HG03378 (cell line): ENCODE measurements at regions not wholly inside any gene's neighbourhood (a gene's known extent, or its start where the extent isn't known, plus 50 kb on each side); places are given as distances from the start of the nearest gene placed in this dataset.

ENCODE experiments used
- ATAC-seq: cut with Tn5 transposase; IDR thresholded peaks from one replicate; pipeline ENCODE4 v1.9.1; 2021; ENCODE audit warnings: mild to moderate bottlenecking, moderate library complexity; ENCODE audit not compliant: unreplicated experiment

GRCh38 chr7:142380069-142380468, 122.2 kb upstream of the PRSS58 start:
- ATAC-seq, result no peak

- no peak for ATAC-seq
Observed at GRCh38 chr7:142379201-142379885, 121.5 kb upstream of the PRSS58 start.

- ATAC-seq, result no peak
Observed at GRCh38 chr7:142377567-142377966, 119.7 kb upstream of the PRSS58 start.

GRCh38 chr7:142376356-142376997, 118.6 kb upstream of the PRSS58 start:
- ATAC-seq, result no peak

GRCh38 chr7:142375710-142376313, 118.0 kb upstream of the PRSS58 start:
- no peak for ATAC-seq

GRCh38 chr7:142372727-142373126, 114.9 kb upstream of the PRSS58 start:
- ATAC-seq, result no peak

- ATAC-seq, result no peak
Observed at GRCh38 chr7:142371586-142372377, 113.9 kb upstream of the PRSS58 start.

GRCh38 chr7:142365410-142365842, 107.6 kb upstream of the PRSS58 start:
- ATAC-seq, result no peak

GRCh38 chr7:142364551-142364950, 106.7 kb upstream of the PRSS58 start:
- no peak for ATAC-seq

GRCh38 chr7:142362349-142362748, 104.5 kb upstream of the PRSS58 start:
- no peak for ATAC-seq

GRCh38 chr7:142359694-142360279, 101.9 kb upstream of the PRSS58 start:
- ATAC-seq, result no peak

GRCh38 chr7:142357953-142358520, 100.2 kb upstream of the PRSS58 start:
- ATAC-seq, result peak; percentile 89

GRCh38 chr7:142356166-142356565, 98.3 kb upstream of the PRSS58 start:
- ATAC-seq, result no peak

- no peak for ATAC-seq
Observed at GRCh38 chr7:142355328-142355727, 97.5 kb upstream of the PRSS58 start.

- no peak for ATAC-seq
Observed at GRCh38 chr7:142353147-142354060, 95.5 kb upstream of the PRSS58 start.

- ATAC-seq, result no peak
Observed at GRCh38 chr7:142352543-142352942, 94.7 kb upstream of the PRSS58 start.

- ATAC-seq, result no peak
Observed at GRCh38 chr7:142351145-142351544, 93.3 kb upstream of the PRSS58 start.

GRCh38 chr7:142349670-142350405, 92.0 kb upstream of the PRSS58 start:
- no peak for ATAC-seq

GRCh38 chr7:142348921-142349405, 91.1 kb upstream of the PRSS58 start:
- no peak for ATAC-seq
